SK-N-MC (cell line): ENCODE measurements at regions not wholly inside any gene's neighbourhood (a gene's known extent, or its start where the extent isn't known, plus 50 kb on each side); places are given as distances from the start of the nearest gene placed in this dataset.

Source experiments
- EZH2 ChIP-seq: fragments of 200-600 bp; sonication (generic); IDR thresholded peaks from one replicate; pipeline ENCODE4 v1.6.1; 2017; ENCODE audit warnings: antibody characterized with exemption
- FOXP2 ChIP-seq: optimal IDR thresholded peaks from 2 replicates; pipeline ENCODE3; 2011; ENCODE audit warnings: mild to moderate bottlenecking, moderate library complexity; ENCODE audit not compliant: insufficient read depth; ENCODE audit errors: extremely low read length, control extremely low read depth
- POLR2AphosphoS5 ChIP-seq: IDR thresholded peaks from 2 replicates; pipeline ENCODE4 v1.6.1; 2012; ENCODE audit warnings: mild to moderate bottlenecking, low read depth, low read length, borderline replicate concordance

DNA sequence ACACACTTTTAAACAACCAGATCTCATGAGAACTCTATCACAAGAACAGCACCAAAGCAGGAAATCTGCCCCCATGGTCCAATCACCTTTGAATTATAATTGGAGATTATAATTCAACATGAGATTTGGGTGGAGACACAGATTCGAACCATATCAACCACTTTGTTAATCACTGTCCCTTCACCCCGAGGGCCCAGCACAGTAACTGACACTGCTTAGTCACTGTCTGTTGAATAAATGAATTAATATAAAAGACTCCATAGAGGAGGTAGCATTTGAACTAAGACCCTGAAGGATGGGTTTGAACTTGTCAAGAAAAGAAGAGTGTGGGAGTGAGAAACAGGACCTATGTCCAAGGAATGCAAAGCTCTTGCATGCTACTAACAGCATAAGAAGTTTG, 276.4 kb downstream of the SHOX2 start:
- TF ChIP-seq EZH2, result no peak
- no peak for TF ChIP-seq POLR2AphosphoS5
- no peak for TF ChIP-seq FOXP2
